GM18870 (cell line): ENCODE measurements at regions not wholly inside any gene's neighbourhood (a gene's known extent, or its start where the extent isn't known, plus 50 kb on each side); places are given as distances from the start of the nearest gene placed in this dataset.

Source experiments
- ATAC-seq: cut with Tn5 transposase; IDR thresholded peaks from one replicate; pipeline ENCODE4 v1.9.1; 2021; ENCODE audit warnings: moderate library complexity; ENCODE audit not compliant: unreplicated experiment

DNA sequence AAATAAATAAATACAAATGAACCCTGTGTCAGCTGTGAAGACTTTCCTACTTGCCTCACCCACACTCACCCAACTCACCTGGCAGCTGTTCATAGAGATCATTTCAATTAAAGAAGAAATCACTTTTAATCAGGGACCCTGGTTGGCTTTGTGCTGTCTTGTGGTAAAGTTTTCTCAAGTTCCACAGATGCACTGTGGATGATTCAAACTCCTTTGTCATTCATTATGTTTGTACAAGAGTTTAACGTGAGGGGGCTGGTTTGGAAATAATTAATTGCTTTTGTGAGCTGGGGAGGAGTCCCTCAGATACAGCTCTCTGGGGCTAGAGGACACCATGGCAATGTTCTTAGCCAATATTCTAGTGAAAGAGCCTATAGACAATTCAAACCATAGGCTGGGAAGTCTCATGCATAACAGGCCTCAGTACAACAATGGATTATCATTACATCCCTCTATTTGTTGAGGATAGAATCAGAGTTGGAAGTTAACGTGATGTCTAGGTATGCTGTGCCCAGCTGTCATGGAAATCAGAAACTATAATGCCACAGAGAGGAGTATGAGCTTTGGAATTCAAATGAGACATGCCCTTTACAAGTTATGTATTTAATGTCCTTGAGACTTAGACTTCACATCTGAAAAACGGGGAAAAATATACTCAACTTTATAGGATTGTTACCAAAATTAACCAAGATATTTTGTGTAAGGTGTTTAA lies 698.5 kb downstream of the KCNA4 start:
- ATAC-seq, result no peak

DNA sequence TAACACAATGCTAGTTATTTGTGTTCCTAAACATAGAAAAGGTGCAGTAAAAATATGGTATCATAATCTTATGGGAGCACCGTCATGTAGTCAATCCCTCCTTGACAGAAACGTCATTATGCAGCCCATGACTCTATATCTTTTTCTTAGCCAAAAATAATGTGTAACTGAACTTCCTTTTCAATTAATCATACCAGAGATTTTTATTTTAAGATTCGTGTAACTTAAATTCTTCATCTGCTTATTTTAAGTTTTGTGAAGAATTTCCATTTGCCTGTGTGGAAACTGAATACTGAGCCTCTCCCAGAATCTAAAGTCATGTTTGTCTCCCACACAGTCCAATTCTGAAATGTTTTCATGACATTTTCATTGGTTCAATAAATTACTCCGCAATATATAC lies 699.1 kb downstream of the KCNA4 start:
- ATAC-seq, result no peak

DNA sequence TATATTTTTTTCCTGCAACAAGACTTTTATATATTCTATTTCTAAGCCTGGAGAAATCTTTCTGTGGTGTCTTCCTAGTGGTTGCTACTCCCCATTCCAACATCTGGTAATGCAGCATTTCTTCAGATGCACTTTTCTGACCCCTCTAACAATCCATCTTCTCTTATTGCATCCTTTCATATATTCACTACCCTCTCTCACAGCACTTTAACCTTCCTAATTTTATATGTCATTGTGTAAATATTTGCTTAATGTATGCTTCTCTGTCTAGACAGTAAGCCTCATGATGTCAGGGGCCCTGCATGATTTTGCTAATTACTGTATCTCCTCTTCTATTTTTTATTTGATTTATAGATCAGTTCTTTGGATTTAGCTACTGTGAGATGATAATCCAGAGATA lies 701.6 kb downstream of the KCNA4 start:
- no peak for ATAC-seq

DNA sequence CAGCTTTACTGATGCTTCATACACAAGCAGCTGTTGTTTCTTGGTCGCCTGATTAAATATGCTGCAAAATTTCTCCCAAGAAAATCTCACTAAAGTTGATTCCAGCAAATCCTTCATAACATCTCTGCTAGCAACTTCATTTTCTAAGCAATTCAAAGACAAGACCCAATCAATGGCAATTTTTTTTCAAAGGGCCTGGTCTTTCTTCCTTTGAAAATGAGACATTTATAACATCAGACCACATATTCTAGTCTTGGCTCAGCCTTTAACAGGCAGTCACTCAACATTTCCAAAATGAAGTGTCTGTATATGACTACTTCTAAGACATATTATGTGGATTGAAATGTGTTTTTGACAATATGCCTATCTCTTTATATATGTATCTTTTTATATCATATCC lies 702.6 kb downstream of the KCNA4 start:
- no peak for ATAC-seq

DNA sequence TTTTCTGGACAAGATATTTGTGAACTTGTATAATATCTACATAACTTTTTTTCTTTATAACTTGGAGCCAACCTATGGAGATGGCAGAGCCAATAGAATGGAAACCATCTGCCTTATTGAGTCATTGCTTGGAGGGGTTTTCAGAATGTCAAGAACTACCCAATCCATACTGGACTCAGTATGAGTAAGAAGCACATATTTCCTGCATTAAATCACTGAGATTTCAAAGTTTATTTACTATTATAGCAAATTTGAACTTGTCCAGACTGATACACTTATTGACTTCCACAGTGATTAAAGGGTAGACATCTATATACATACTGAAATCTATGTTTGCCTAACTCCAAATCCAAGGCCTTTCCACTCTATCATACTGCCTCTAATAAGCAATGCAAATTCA lies 704.0 kb downstream of the KCNA4 start:
- no peak for ATAC-seq

DNA sequence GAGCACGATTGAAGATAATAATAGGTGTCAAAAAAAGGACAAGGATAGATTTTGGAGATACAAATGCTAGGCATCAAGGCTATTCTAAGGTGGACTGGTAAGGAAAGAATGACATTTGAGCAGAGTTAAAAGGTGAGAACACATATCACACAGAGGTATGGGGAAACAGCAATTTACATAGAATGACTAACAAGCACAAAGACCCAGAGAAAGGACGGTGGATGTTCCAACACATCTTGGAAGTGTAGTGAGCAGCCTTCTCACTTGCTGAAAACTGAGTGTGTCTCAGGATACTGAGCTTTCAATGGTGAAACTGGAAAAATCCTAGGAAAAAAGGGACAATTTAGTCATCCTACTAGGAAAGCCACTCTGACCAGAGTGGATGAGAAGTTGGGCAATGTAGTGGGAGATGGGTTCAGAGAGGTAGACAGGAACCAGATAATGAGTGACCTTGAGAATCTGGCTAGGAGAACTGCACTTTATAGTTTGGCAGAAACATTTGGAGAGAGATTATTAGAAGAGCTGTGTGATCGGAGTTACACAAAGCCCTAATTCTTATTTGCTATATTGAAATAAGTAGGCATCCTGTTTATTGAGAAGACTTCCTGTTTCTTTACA lies 706.0 kb downstream of the KCNA4 start:
- no peak for ATAC-seq

DNA sequence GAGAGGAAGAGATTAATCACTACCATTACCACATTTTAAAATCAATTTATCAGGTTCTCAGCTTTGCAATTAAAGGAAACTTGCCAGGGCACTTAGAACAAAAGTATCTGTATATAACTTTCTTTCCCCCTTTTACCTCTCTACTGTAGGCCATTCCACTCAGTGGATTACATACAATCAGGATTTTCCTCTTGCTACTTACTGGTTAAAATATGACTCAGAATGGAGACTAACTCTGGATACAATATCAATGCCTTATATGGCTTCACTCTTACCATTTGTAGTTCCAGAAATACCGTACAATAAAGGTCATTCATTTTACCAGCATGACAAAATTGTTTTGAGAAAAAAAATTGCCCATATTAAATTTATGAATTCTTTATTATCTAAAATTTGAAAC lies 706.8 kb downstream of the KCNA4 start:
- no peak for ATAC-seq

DNA sequence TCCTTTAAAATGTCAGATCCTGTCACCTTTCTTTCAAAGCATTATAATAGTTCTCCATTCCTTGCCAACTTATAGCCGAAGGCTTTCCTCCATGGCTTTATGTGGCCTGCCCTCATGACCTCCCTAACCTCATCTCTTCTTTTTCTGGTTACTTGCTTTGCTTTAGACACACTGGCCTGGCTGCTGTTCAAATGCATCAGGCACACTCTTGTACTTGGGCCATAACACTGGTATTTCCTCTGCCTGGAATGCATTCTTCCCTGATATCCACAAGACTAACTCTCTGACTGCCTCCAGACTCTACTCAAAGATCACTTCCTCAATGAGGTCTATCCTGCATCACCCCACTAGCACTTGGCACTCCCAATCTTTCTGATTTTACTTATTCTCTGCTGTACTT lies 710.3 kb downstream of the KCNA4 start:
- no peak for ATAC-seq

DNA sequence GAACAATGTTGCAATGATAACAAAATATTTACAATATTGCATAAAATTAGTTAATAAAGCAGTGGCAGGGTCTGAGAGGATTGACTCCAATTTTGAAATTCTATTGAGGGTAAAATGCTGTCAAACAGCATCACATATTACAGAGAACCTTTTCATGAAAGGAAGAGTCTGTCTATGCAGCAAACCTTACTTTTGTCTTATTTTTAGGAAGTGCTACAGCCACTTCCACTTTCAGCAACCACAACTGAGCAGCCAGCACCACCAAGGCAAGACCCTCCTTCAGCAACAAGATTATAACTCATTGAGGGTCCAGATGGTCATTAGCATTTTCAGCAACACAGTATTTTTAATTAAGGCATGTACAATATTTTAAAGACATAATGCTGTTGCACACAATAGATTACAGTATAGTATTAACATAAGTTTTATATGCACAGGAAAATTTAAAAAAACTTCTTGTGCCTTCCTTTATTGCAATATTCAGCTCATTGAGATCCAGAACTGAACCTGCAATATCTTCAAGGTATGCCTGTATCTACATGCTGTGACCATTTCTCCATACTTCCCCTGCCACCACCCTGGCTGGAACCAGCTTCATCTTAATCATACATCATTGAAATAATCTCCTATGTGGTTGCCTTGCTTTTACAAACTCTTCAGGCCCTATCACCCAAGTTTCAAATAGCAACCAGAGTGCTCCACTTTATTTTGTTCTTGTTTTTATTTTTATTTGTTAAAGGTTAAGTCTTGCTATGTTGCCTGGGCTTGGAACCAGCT lies 711.2 kb downstream of the KCNA4 start:
- ATAC-seq, result no peak

DNA sequence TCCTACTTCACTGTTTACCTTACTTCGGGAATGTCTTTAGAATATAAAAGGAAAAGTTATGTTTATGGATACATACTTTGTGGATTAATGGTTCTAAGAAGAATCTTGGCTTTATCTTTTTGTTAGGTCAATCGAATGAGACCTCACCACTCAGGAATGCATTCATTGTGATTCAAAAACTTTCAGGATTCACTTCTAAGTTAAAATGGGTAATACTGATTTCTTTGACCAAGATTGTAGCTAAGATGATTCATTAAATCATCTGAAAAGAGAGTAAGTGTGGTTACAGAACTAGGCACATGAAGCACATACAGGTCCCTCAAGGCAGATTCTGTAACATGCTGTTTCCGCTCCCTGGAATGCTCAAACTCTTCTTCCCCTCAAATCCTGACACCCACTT lies 716.4 kb downstream of the KCNA4 start:
- ATAC-seq, result no peak

DNA sequence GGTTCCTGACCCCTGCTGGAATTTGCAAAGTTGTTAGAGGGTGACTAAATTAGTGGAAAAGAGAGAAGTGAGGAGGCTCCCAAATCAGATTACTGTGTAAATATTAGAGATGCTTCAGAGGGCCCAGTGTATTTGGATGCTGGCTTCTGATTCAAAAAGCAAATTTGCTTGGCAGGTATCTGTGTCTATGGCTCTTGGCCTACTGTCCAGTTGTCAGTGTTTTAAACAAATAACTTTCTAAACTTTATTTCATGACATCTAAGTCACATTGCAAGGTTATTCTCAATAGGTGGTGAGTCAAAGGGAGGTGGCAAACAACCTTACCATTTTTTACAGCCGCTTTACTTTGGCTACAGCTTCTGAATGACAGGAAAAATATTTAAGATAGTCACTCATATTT lies 720.1 kb downstream of the KCNA4 start:
- ATAC-seq, result no peak

DNA sequence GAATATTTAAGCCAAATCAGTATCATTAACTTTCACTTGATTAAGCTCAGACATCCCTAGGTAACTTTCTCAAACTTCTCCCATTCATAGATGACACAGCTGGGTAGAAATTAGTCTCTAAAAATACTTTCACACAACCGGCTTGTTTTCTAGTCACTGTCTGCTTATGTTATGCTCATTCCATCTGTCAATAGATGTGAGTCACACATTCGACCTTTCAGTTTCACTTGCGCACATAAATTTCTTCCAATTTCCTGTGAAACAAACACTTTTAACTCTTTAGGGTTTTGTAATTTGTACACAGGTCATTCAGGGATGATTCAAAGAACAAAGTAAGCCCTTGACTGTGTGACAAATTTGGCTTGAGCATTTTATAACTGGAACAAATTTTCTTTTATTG lies 723.0 kb downstream of the KCNA4 start:
- peak; percentile 99 for ATAC-seq

DNA sequence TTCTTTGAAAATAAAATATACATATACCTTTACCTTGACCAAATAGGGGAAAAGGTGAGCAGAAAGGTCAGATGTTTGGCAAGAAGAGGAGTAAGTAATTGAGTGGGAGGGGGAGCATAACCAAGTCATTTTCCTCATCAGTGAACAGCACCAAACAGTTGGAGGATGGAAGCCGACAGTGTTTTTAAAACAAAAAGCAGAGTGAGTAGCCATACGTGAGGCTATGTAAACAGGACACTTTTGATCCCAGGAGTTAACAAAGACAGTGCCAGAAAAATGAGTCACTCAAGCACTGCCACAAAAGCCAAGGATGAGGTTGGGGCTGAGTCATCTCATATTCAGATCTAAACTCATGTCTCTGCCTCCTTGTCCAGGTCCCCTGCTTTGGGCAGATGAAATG lies 734.7 kb downstream of the KCNA4 start:
- no peak for ATAC-seq

DNA sequence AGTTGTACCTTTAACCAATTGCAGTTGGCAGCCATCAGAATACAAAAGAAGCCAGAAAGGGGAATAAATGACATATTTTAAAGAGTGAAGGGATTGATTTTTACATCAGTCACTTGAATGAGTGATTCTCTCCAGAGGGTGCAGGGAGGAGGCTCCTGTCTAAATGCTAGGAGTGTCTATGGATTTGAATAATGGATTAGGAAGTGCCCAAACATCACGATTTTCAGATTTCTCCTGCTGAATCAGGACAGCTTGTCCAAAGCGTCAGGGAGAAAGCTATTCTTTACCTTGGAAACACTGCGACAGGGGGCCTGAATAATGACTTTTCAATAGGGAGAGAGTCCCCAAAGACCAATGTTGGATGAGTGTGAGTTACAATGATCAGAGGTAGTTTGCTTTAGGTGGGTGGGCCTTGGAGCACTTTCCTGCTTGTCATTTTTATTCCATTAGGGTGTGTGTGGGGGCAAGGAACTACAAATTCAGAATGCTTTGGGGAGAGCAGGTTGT lies 735.5 kb downstream of the KCNA4 start:
- no peak for ATAC-seq

DNA sequence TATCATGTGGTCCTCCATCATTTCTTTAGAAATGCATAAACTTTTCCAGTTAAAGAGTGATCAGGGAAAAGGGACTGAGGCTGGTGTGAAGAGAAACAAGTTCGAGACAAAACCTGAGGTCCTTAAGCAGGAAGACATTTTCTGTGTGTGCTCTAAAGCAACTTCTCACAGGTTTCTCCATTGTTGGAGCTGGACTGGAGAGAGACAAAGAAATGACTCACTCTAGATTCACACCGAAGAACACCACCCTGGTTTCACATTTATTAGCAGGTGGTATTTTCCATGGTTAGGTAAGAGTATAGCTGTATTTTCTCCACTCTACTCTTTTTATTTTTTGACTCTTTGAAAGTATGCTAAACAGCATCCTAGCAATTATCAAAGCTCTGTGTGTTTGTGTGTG lies 736.4 kb downstream of the KCNA4 start:
- peak; percentile 80 for ATAC-seq

DNA sequence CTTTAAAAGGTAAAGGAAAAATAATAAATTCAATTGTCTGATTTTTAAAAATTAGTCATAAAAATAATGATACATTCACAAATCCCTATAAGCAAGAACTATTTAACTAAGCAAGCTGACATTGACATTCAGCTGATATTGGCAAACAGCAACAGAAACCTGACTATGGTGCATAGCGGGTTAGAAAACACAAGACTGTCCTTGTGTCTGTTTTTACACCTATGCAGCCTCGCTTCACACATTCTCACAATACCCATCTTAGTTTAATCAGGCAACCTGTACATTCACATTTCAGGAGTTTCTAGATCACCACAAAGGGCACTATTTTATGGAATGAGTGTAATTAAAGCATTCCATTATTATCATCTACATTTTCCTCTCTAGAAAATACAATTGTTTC lies 737.1 kb downstream of the KCNA4 start:
- ATAC-seq, result no peak

DNA sequence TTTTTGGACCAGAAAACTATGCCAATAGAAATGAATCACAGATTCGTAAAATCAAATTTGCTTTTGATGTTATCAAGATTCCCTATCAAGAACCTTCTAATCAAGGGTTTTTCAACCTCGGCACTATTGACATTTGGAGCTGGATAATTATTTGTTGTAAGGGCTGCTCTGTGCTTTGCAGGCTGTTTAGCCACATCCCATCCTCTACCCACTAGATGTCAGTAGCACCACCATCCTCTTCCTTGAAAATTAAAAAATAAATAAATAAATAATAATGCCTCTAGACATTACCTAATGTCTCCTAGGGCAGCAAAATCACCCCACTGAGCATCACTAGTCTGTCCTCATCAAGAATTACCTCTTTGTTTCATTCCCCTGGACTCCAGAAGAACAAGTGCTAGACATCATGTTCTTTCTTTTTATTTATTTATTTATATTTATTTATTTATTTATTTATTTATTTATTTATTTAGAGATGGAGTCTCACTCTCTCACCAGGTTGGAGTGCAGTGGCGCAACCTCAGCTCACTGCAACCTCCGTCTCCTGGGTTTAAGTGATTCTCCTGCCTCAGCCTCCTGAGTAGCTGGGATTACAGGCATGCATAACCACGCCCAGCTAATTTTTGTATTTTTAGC lies 744.7 kb downstream of the KCNA4 start:
- no peak for ATAC-seq

DNA sequence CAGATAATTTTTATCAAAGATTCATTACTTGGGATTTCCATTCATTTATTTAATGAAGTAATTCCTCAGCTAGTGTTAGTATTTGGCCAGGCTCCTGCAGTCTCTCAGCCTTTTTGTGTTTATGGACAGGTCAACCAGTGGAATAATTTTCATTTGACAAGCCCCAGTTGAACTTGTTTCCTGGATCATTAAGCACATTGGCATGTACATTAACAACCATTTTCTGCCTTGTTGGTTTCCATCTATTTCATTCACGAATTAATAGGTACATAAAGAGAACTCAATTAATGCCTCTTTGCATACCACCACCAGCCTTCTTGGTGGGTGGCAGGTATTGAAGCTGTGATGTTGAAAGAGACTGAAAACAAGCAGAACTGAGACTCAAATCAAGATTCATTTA lies 745.2 kb downstream of the KCNA4 start:
- no peak for ATAC-seq

DNA sequence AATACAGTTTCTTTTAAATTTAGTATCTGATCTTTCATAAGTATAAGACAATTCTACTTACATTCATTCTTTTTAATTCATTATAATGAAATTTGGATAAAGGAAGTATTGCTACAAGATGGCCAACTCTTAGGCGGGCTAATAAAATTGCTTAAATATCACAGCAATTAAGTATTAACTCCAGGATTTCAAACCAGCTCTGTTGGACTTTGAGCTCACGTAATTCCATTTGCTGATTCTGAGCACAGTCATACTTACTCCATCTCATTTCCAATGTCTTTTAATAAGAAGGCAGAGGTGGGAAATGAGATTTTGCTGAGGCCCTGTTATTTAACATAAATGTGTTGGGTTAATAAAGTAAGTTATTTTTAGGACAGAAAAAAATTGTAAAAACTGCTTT lies 748.1 kb downstream of the KCNA4 start:
- ATAC-seq, result no peak

DNA sequence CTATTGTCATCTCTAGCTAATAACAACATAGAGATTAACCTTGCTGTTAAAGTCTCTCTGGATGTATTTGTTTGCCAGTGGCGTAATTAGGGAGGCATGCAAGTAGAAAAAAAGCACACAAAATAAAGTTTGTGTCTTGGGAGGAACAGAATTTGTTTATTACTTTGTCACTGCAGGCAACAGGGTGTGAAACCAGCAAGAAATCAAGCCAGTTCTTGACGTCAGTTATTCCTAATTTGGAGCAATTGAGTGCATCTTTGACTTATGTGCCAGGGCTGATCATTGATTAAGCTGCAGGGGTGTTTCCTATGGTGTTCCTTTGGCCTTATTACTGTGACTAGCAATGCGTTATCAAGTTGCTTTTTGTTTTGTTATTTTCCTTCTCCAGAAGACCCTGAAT lies 751.0 kb downstream of the KCNA4 start:
- no peak for ATAC-seq

DNA sequence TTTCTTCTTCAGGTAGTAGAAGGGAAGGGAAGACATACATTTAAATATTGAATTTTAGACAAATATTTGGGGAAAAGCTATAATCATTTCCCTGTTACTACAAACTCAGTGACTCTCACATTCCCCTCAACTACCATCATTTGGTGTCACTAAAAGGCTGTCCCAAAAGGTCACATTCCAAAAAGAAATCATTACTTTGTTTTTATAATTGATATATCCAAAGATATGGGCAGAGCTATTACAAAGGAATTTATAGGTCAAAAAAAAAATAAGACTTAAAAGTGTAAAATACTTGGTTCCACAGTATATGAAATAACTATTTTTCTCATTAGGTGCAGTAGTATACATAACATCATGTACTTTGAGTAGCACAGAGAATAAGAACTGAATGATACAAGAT lies 751.4 kb downstream of the KCNA4 start:
- no peak for ATAC-seq
